Activated CD4-positive, alpha-beta T cell treated with anti-CD3 and anti-CD28 coated beads for 36 hours (primary cell): ENCODE measurements at regions not wholly inside any gene's neighbourhood (a gene's known extent, or its start where the extent isn't known, plus 50 kb on each side); places are given as distances from the start of the nearest gene placed in this dataset.

Experiments used
- ATAC-seq: fragments of 200-7000 bp; cut with Tn5 transposase; one replicate; pipeline ENCODE4 v1.10.0; 2021; ENCODE audit warnings: mild to moderate bottlenecking, moderate library complexity
- CTCF ChIA-PET: fragments of 350-600 bp; sonication (Branson Sonifier 250); formaldehyde crosslinking; loops from one replicate; lab custom pipeline; 2021; ENCODE audit warnings: antibody characterized with exemption; lab: Charles Lee
- POLR2A ChIA-PET: fragments of 350-600 bp; sonication (Branson Sonifier 250); formaldehyde crosslinking; loops from one replicate; lab custom pipeline; 2021; ENCODE audit warnings: antibody characterized with exemption, inconsistent platforms; lab: Charles Lee
- DNase-seq: peaks from one replicate; pipeline ENCODE4 v3.0.0-alpha.2; 2020
- H3K27ac Mint-ChIP-seq: one replicate; pipeline ENCODE4 v1.8.0; 2021; ENCODE audit warnings: mixed read lengths
- H3K27me3 Mint-ChIP-seq: one replicate; pipeline ENCODE4 v1.8.0; 2021; ENCODE audit warnings: mixed read lengths
- H3K36me3 Mint-ChIP-seq: one replicate; pipeline ENCODE4 v1.8.0; 2021; ENCODE audit warnings: low read depth, mixed read lengths
- H3K4me1 Mint-ChIP-seq: one replicate; pipeline ENCODE4 v1.8.0; 2021; ENCODE audit warnings: mixed read lengths
- H3K4me3 Mint-ChIP-seq: one replicate; pipeline ENCODE4 v1.8.0; 2021; ENCODE audit warnings: mild to moderate bottlenecking, moderate library complexity, mixed read lengths
- H3K9me3 Mint-ChIP-seq: one replicate; pipeline ENCODE4 v1.8.0; 2021; ENCODE audit warnings: low read depth, mixed read lengths
- intact Hi-C, 2 experiments: fragments of 100-400 bp; cut with DNase I in 1 of 2; cut with micrococcal nuclease in 1 of 2; formaldehyde crosslinking; loops; one replicate each; pipeline versions ENCODE4 v1.14.2 to v1.15.1; 2022 to 2024; cut with DNase I, micrococcal nuclease

GRCh38 chr4:159006202-159006601, 96.7 kb upstream of the RAPGEF2 start:
- peaks cover 3% of the 10 kb centered on the region for H3K4me1 Mint-ChIP-seq
- H3K27me3 Mint-ChIP-seq, result peaks cover 11% of the 10 kb centered on the region
- intact Hi-C loops, result no loop called here
- CTCF ChIA-PET, result interaction anchor here (2.0 kb wide), 1 partner anchor 10 kb away, joined by 4 read pairs; no protein-coding TSS in a partner anchor
- ATAC-seq (no peak), DNase-seq (no peak)
- no peaks in the 10 kb centered on the region for H3K36me3 Mint-ChIP-seq
- H3K4me3 Mint-ChIP-seq, result no peak overlapping the region
- POLR2A ChIA-PET, result no interaction called here
- no peaks in the 10 kb centered on the region for H3K9me3 Mint-ChIP-seq
- H3K27ac Mint-ChIP-seq, result no peak overlapping the region

- CTCF ChIA-PET, result no interaction called here
- H3K4me3 Mint-ChIP-seq, result no peak overlapping the region
- POLR2A ChIA-PET, result no interaction called here
These were observed 94.2 kb upstream of the RAPGEF2 start for GRCh38 chr4:159008671-159009070.

GRCh38 chr4:159009521-159009920, 93.4 kb upstream of the RAPGEF2 start:
- Mint-ChIP-seq H3K36me3 (no peaks in the 10 kb centered on the region), H3K4me3 (no peak overlapping the region), H3K9me3 (no peaks in the 10 kb centered on the region), H3K27me3 (no peaks in the 10 kb centered on the region), H3K27ac (no peak overlapping the region), H3K4me1 (no peaks in the 10 kb centered on the region)
- CTCF ChIA-PET, result no interaction called here
- DNase-seq (no peak), ATAC-seq (no peak)
- POLR2A ChIA-PET, result no interaction called here
- intact Hi-C loops, result no loop called here

More at GRCh38 chr4:159008671-159009070, 94.2 kb upstream of the RAPGEF2 start:
- no peaks in the 10 kb centered on the region for H3K4me1 Mint-ChIP-seq
- ATAC-seq, result no peak
- no peaks in the 10 kb centered on the region for H3K9me3 Mint-ChIP-seq
- no peak overlapping the region for H3K27ac Mint-ChIP-seq
- peaks cover under 1% of the 10 kb centered on the region for H3K27me3 Mint-ChIP-seq
- no peak for DNase-seq
- intact Hi-C loops, result no loop called here
- no peaks in the 10 kb centered on the region for H3K36me3 Mint-ChIP-seq

- no peaks in the 10 kb centered on the region for H3K9me3 Mint-ChIP-seq
- DNase-seq (no peak), ATAC-seq (no peak)
- ChIA-PET POLR2A (no interaction called here), CTCF (no interaction called here)
- H3K27ac Mint-ChIP-seq, result no peak overlapping the region
- no peaks in the 10 kb centered on the region for H3K4me1 Mint-ChIP-seq
- intact Hi-C loops, result no loop called here
- no peaks in the 10 kb centered on the region for H3K36me3 Mint-ChIP-seq
- H3K4me3 Mint-ChIP-seq, result no peak overlapping the region
- no peaks in the 10 kb centered on the region for H3K27me3 Mint-ChIP-seq
These were observed 92.8 kb upstream of the RAPGEF2 start for GRCh38 chr4:159010100-159010499.

GRCh38 chr4:159010563-159011260, 92.2 kb upstream of the RAPGEF2 start:
- no peak for DNase-seq
- no peaks in the 10 kb centered on the region for H3K4me1 Mint-ChIP-seq
- intact Hi-C loops, result no loop called here
- H3K4me3 Mint-ChIP-seq, result no peak overlapping the region
- ChIA-PET CTCF (interaction anchor here (1.5 kb wide), 1 partner anchor 43 kb away, joined by 5 read pairs; no protein-coding TSS in a partner anchor), POLR2A (no interaction called here)
- no peaks in the 10 kb centered on the region for H3K36me3 Mint-ChIP-seq
- no peaks in the 10 kb centered on the region for H3K27me3 Mint-ChIP-seq
- no peaks in the 10 kb centered on the region for H3K9me3 Mint-ChIP-seq
- H3K27ac Mint-ChIP-seq, result no peak overlapping the region
- ATAC-seq, result no peak

GRCh38 chr4:159012381-159012780, 90.5 kb upstream of the RAPGEF2 start:
- ChIA-PET POLR2A (no interaction called here), CTCF (interaction anchor here (1.5 kb wide), 1 partner anchor 42 kb away, joined by 5 read pairs; no protein-coding TSS in a partner anchor)
- ATAC-seq (no peak), DNase-seq (no peak)
- no peaks in the 10 kb centered on the region for H3K4me1 Mint-ChIP-seq
- H3K27ac Mint-ChIP-seq, result no peak overlapping the region
- H3K27me3 Mint-ChIP-seq, result no peaks in the 10 kb centered on the region
- no peaks in the 10 kb centered on the region for H3K36me3 Mint-ChIP-seq
- intact Hi-C loops, result no loop called here
- no peak overlapping the region for H3K4me3 Mint-ChIP-seq
- H3K9me3 Mint-ChIP-seq, result no peaks in the 10 kb centered on the region

- H3K36me3 Mint-ChIP-seq, result no peaks in the 10 kb centered on the region
- ChIA-PET POLR2A (no interaction called here), CTCF (no interaction called here)
- ATAC-seq, result no peak
- H3K9me3 Mint-ChIP-seq, result no peaks in the 10 kb centered on the region
- no peak overlapping the region for H3K27ac Mint-ChIP-seq
- intact Hi-C loops, result no loop called here
- no peaks in the 10 kb centered on the region for H3K4me1 Mint-ChIP-seq
- no peaks in the 10 kb centered on the region for H3K27me3 Mint-ChIP-seq
- no peak overlapping the region for H3K4me3 Mint-ChIP-seq
- DNase-seq, result no peak
These were observed 89.2 kb upstream of the RAPGEF2 start for GRCh38 chr4:159013692-159014091.

- Mint-ChIP-seq H3K9me3 (no peaks in the 10 kb centered on the region), H3K4me3 (no peak overlapping the region), H3K4me1 (no peaks in the 10 kb centered on the region), H3K27me3 (no peaks in the 10 kb centered on the region), H3K27ac (no peak overlapping the region), H3K36me3 (no peaks in the 10 kb centered on the region)
- CTCF ChIA-PET, result interaction anchor here (1.8 kb wide), 1 partner anchor 16 kb away, joined by 4 read pairs; no protein-coding TSS in a partner anchor
- DNase-seq (no peak), ATAC-seq (no peak)
- intact Hi-C loops, result no loop called here
- POLR2A ChIA-PET, result interaction anchor here (0.6 kb wide), 1 partner anchor 156 kb away, joined by 4 read pairs; no protein-coding TSS in a partner anchor
These were observed 88.0 kb upstream of the RAPGEF2 start for GRCh38 chr4:159014859-159015258.

- no peaks in the 10 kb centered on the region for H3K27me3 Mint-ChIP-seq
- intact Hi-C loops, result no loop called here
- no peak for DNase-seq
- no peak overlapping the region for H3K4me3 Mint-ChIP-seq
- no peaks in the 10 kb centered on the region for H3K4me1 Mint-ChIP-seq
- no peaks in the 10 kb centered on the region for H3K9me3 Mint-ChIP-seq
- ATAC-seq, result no peak
- CTCF ChIA-PET, result interaction anchor here (0.9 to 1.8 kb wide), 3 partner anchors 9 to 157 kb away, joined by 4 read pairs; no protein-coding TSS in a partner anchor
- H3K36me3 Mint-ChIP-seq, result no peaks in the 10 kb centered on the region
- no peak overlapping the region for H3K27ac Mint-ChIP-seq
- POLR2A ChIA-PET, result no interaction called here
These were observed 87.0 kb upstream of the RAPGEF2 start for GRCh38 chr4:159015841-159016240.

- ChIA-PET POLR2A (no interaction called here), CTCF (interaction anchor here (0.9 to 1.8 kb wide), 4 partner anchors 10 to 169 kb away, joined by 3 to 4 read pairs (median 4); no protein-coding TSS in a partner anchor)
- H3K27me3 Mint-ChIP-seq, result no peaks in the 10 kb centered on the region
- H3K36me3 Mint-ChIP-seq, result no peaks in the 10 kb centered on the region
- ATAC-seq (no peak), DNase-seq (no peak)
- no peaks in the 10 kb centered on the region for H3K4me1 Mint-ChIP-seq
- no peak overlapping the region for H3K4me3 Mint-ChIP-seq
- intact Hi-C loops, result no loop called here
- no peaks in the 10 kb centered on the region for H3K9me3 Mint-ChIP-seq
- H3K27ac Mint-ChIP-seq, result no peak overlapping the region
These were observed 86.3 kb upstream of the RAPGEF2 start for GRCh38 chr4:159016593-159017024.

- ChIA-PET CTCF (interaction anchor here (0.6 to 1.4 kb wide), 2 partner anchors 168 to 418 kb away, joined by 3 to 5 read pairs; no protein-coding TSS in a partner anchor), POLR2A (no interaction called here)
- H3K4me1 Mint-ChIP-seq, result no peaks in the 10 kb centered on the region
- no peak overlapping the region for H3K4me3 Mint-ChIP-seq
- no peak for DNase-seq
- intact Hi-C loops, result no loop called here
- no peak overlapping the region for H3K27ac Mint-ChIP-seq
- H3K27me3 Mint-ChIP-seq, result no peaks in the 10 kb centered on the region
- no peaks in the 10 kb centered on the region for H3K36me3 Mint-ChIP-seq
- ATAC-seq, result no peak
- H3K9me3 Mint-ChIP-seq, result no peaks in the 10 kb centered on the region
These were observed 85.4 kb upstream of the RAPGEF2 start for GRCh38 chr4:159017323-159018026.
